H1 (cell line): ENCODE measurements at regions not wholly inside any gene's neighbourhood (a gene's known extent, or its start where the extent isn't known, plus 50 kb on each side); places are given as distances from the start of the nearest gene placed in this dataset.

Experiments
- CTCF ChIA-PET: fragments of 300-600 bp; sonication (Branson Sonifier 250); formaldehyde crosslinking; loops from one replicate; lab custom pipeline; 2021; ENCODE audit not compliant: partially characterized antibody; lab: Charles Lee
- POLR2A ChIA-PET: fragments of 300-600 bp; sonication (Branson Sonifier 250); formaldehyde crosslinking; loops from one replicate; lab custom pipeline; 2021; ENCODE audit warnings: inconsistent platforms; ENCODE audit not compliant: partially characterized antibody; lab: Charles Lee
- DNase-seq, 2 experiments: peaks; one replicate each; pipeline versions ENCODE4 v3.0.0 to v3.0.0-alpha.2; 2010 to 2022; ENCODE audit warnings: low spot score in 2 of 2, low read depth in 1 of 2, mixed read lengths in 1 of 2
- FAIRE-seq: peaks from 2 replicates; lab custom pipeline; 2011; peaks lifted over from hg19 to GRCh38; lab: Jason Lieb, UNC
- H2AFZ ChIP-seq: 2 replicates; pipeline ENCODE4 v1.8.1; 2012; ENCODE audit warnings: low read length, inconsistent platforms
- H2AK5ac ChIP-seq: 2 replicates; pipeline ENCODE4 v1.6.1; 2013; ENCODE audit warnings: low read depth, low read length
- H2BK120ac ChIP-seq: replicated peaks from 2 replicates; pipeline ENCODE3; 2013; ENCODE audit warnings: low read depth, low read length, inconsistent platforms
- H2BK12ac ChIP-seq: 2 replicates; pipeline ENCODE4 v1.6.1; 2013; ENCODE audit warnings: low read depth, low read length
- H2BK15ac ChIP-seq: 2 replicates; pipeline ENCODE4 v1.6.1; 2013; ENCODE audit warnings: low read length
- H2BK20ac ChIP-seq: 2 replicates; pipeline ENCODE4 v1.6.1; 2013; ENCODE audit warnings: low read length
- H2BK5ac ChIP-seq: 2 replicates; pipeline ENCODE4 v1.6.1; 2013; ENCODE audit warnings: low read depth, low read length
- H3K14ac ChIP-seq: 2 replicates; pipeline ENCODE4 v1.6.1; 2013; ENCODE audit warnings: inconsistent platforms; ENCODE audit not compliant: insufficient read length
- H3K18ac ChIP-seq: 2 replicates; pipeline ENCODE4 v1.6.1; 2013; ENCODE audit warnings: low read length; ENCODE audit errors: extremely low read depth
- H3K23ac ChIP-seq: 2 replicates; pipeline ENCODE4 v1.6.1; 2013; ENCODE audit warnings: inconsistent platforms; ENCODE audit not compliant: insufficient read length
- H3K23me2 ChIP-seq: 2 replicates; pipeline ENCODE4 v1.6.1; 2013; ENCODE audit warnings: low read depth, low read length
- H3K27ac ChIP-seq: 2 replicates; pipeline ENCODE4 v1.6.1; 2011; ENCODE audit warnings: low read depth, low read length, inconsistent platforms
- H3K27me3 ChIP-seq, 4 experiments: replicated peaks in 1 of 4; 1 replicate in 1 of 4; 2 replicates in 3 of 4; pipeline versions ENCODE4 v1.6.1 to v1.8.1; 2011 to 2013; ENCODE audit warnings: low read length in 3 of 4, mild to moderate bottlenecking in 3 of 4, inconsistent platforms in 2 of 4, mixed read lengths in 2 of 4, moderate library complexity in 1 of 4; ENCODE audit not compliant: control insufficient read depth in 3 of 4, insufficient read depth in 3 of 4; ENCODE audit errors: extremely low read depth in 1 of 4
- H3K36me3 ChIP-seq, 4 experiments: 2 replicates each; pipeline versions ENCODE4 v1.6.1 to v1.8.1; 2011 to 2013; ENCODE audit warnings: mild to moderate bottlenecking in 4 of 4, low read length in 3 of 4, moderate library complexity in 2 of 4, control low read depth in 1 of 4, inconsistent platforms in 1 of 4; ENCODE audit not compliant: insufficient read depth in 4 of 4, control insufficient read depth in 2 of 4
- H3K4ac ChIP-seq: replicated peaks from 2 replicates; pipeline ENCODE3; 2013; ENCODE audit warnings: low read length, low read depth, mixed read lengths, inconsistent platforms; ENCODE audit not compliant: insufficient read length
- H3K4me1 ChIP-seq, 4 experiments: replicated peaks in 1 of 4; 1 replicate in 1 of 4; 2 replicates in 3 of 4; pipeline versions ENCODE4 v1.6.1 to v1.8.1; 2011 to 2013; ENCODE audit warnings: low read length in 3 of 4, inconsistent platforms in 2 of 4, mixed read lengths in 1 of 4; ENCODE audit not compliant: insufficient read depth in 4 of 4, control insufficient read depth in 3 of 4
- H3K4me2 ChIP-seq, 2 experiments: 2 replicates each; pipeline versions ENCODE4 v1.6.1 to v1.8.1; 2011 to 2013; ENCODE audit warnings: low read depth in 2 of 2, low read length in 2 of 2, control low read depth in 1 of 2, inconsistent platforms in 1 of 2, mild to moderate bottlenecking in 1 of 2; ENCODE audit not compliant: insufficient read depth in 1 of 2
- H3K4me3 ChIP-seq, 4 experiments: fragments of 200-600, 300-600 bp in 1 of 4; sonication (generic), shearing (Covaris generic), sonication (Bioruptor Twin) in 1 of 4; 2 replicates each; pipeline versions ENCODE4 v1.5.1 to v1.8.1; 2011 to 2016; ENCODE audit warnings: low read length in 4 of 4, low read depth in 3 of 4, control low read depth in 2 of 4, inconsistent platforms in 2 of 4, mild to moderate bottlenecking in 2 of 4, mixed read lengths in 1 of 4, moderate library complexity in 1 of 4; ENCODE audit not compliant: insufficient read depth in 2 of 4; ENCODE audit errors: extremely low read depth in 1 of 4
- H3K56ac ChIP-seq: replicated peaks from 2 replicates; pipeline ENCODE3; 2013; ENCODE audit warnings: low read depth, mild to moderate bottlenecking, mixed read lengths, low read length, inconsistent platforms; ENCODE audit not compliant: insufficient read length
- H3K79me1 ChIP-seq: 2 replicates; pipeline ENCODE4 v1.6.1; 2013; ENCODE audit warnings: low read depth, low read length, control low read depth
- H3K79me2 ChIP-seq, 2 experiments: 2 replicates each; pipeline versions ENCODE4 v1.6.1 to v1.8.1; 2012 to 2013; ENCODE audit warnings: low read length in 2 of 2, mild to moderate bottlenecking in 2 of 2, inconsistent platforms in 1 of 2; ENCODE audit not compliant: insufficient read depth in 2 of 2, control insufficient read depth in 1 of 2
- H3K9ac ChIP-seq, 4 experiments: replicated peaks in 1 of 4; 1 replicate in 1 of 4; 2 replicates in 3 of 4; pipeline versions ENCODE4 v1.6.1 to v1.8.1; 2011 to 2013; ENCODE audit warnings: low read depth in 3 of 4, low read length in 3 of 4, control low read depth in 2 of 4, mild to moderate bottlenecking in 2 of 4, moderate library complexity in 2 of 4, inconsistent platforms in 1 of 4; ENCODE audit errors: extremely low read depth in 1 of 4
- H3K9me3 ChIP-seq, 2 experiments: 2 replicates each; pipeline versions ENCODE4 v1.6.1 to v1.8.1; 2012 to 2013; ENCODE audit warnings: mild to moderate bottlenecking in 2 of 2, moderate library complexity in 2 of 2, control low read depth in 1 of 2, inconsistent platforms in 1 of 2, low read depth in 1 of 2, low read length in 1 of 2, mixed read lengths in 1 of 2; ENCODE audit not compliant: insufficient read depth in 2 of 2
- H4K20me1 ChIP-seq, 2 experiments: replicated peaks in 1 of 2; 2 replicates each; pipeline versions ENCODE3 to v1.8.1; 2011 to 2013; ENCODE audit warnings: inconsistent platforms in 2 of 2, low read length in 2 of 2, mild to moderate bottlenecking in 1 of 2; ENCODE audit not compliant: insufficient read depth in 2 of 2, control insufficient read depth in 1 of 2
- H4K5ac ChIP-seq: 2 replicates; pipeline ENCODE4 v1.6.1; 2013; ENCODE audit warnings: low read length, low read depth, mixed read lengths, inconsistent platforms; ENCODE audit not compliant: insufficient read length
- H4K8ac ChIP-seq: 2 replicates; pipeline ENCODE4 v1.8.0; 2013; ENCODE audit warnings: mild to moderate bottlenecking, moderate library complexity, low read length, inconsistent platforms; ENCODE audit not compliant: insufficient read depth; ENCODE audit errors: extremely low read depth
- H4K91ac ChIP-seq: replicated peaks from 2 replicates; pipeline ENCODE3; 2013; ENCODE audit warnings: low read length, mixed read lengths, inconsistent platforms; ENCODE audit not compliant: insufficient read length
- CTBP2 ChIP-seq: IDR thresholded peaks from 2 replicates; pipeline ENCODE4 v1.7.0; 2011; ENCODE audit warnings: borderline replicate concordance, mild to moderate bottlenecking, moderate library complexity, mixed read lengths, low read length; ENCODE audit not compliant: insufficient read depth, insufficient read length
- EGR1 ChIP-seq: IDR thresholded peaks from 2 replicates; pipeline ENCODE4 v1.6.1; 2011; ENCODE audit warnings: low read depth, low read length, borderline replicate concordance
- HDAC6 ChIP-seq: IDR thresholded peaks from one replicate; pipeline ENCODE4 v1.7.1; 2012; ENCODE audit warnings: low read depth, mild to moderate bottlenecking, inconsistent platforms, low read length, moderate library complexity
- KDM1A ChIP-seq: fragments of 200-600, 300-600 bp; sonication (generic); IDR thresholded peaks from 2 replicates; pipeline ENCODE4 v1.7.1; 2016; ENCODE audit warnings: mild to moderate bottlenecking, low read length, borderline replicate concordance
- RAD21 ChIP-seq, 2 experiments: IDR thresholded peaks in 1 of 2; conservative IDR thresholded peaks in 1 of 2; 2 replicates each; pipeline ENCODE4 v1.6.1; 2011; ENCODE audit warnings: low read depth in 2 of 2, low read length in 2 of 2, improper control_type of control experiment in 1 of 2, inconsistent platforms in 1 of 2, mild to moderate bottlenecking in 1 of 2, moderate library complexity in 1 of 2
- SP1 ChIP-seq: IDR thresholded peaks from 2 replicates; pipeline ENCODE4 v1.6.1; 2011; ENCODE audit warnings: low read depth, low read length
- SP2 ChIP-seq: IDR thresholded peaks from 2 replicates; pipeline ENCODE4 v1.6.1; 2012; ENCODE audit warnings: mild to moderate bottlenecking, low read length, inconsistent platforms
- TF ChIP-seq, protein P1 (sequence below): IDR thresholded peaks from 2 replicates; pipeline ENCODE4 v1.6.1; 2012; ENCODE audit warnings: inconsistent platforms
- TF ChIP-seq, protein P2 (sequence below): IDR thresholded peaks from 2 replicates; pipeline ENCODE4 v1.6.1; 2012; ENCODE audit warnings: low read length, inconsistent platforms

DNA sequence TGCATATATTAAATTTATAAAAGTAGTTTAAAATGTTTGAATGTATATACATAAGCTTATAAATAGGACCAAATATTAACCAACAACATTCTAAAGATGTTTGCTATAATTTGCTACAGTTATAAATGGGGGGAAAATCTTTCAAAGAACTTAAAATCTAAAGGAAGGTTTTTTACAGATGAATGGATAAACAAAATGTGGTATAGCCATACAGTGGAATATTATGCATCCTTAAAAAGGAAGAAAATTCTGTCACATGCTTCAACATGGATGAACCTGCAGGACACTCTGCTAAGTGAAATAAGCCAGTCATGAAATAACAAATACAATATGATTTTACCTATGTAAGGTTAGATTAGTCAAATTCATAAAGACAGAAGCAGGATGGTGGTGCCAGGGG lies 75.8 kb downstream of the TMEM17 start:
- Histone ChIP-seq H3K9ac (no peak overlapping the region), H3K9me3 (no peaks in the 10 kb centered on the region), H3K14ac (no peak overlapping the region)
- POLR2A ChIA-PET = no interaction called here
- no peak for TF ChIP-seq CTBP2
- TF ChIP-seq, protein P1, sequence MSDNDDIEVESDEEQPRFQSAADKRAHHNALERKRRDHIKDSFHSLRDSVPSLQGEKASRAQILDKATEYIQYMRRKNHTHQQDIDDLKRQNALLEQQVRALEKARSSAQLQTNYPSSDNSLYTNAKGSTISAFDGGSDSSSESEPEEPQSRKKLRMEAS = no peak
- no peak for TF ChIP-seq RAD21 (IDR thresholded peaks at IDR 0.05 in 1 of 2, conservative IDR thresholded peaks at IDR 0.05 in 1 of 2; ENCODE audit: low read depth in 2 of 2, low read length in 2 of 2)
- TF ChIP-seq SP2 = no peak
- TF ChIP-seq, protein P2, sequence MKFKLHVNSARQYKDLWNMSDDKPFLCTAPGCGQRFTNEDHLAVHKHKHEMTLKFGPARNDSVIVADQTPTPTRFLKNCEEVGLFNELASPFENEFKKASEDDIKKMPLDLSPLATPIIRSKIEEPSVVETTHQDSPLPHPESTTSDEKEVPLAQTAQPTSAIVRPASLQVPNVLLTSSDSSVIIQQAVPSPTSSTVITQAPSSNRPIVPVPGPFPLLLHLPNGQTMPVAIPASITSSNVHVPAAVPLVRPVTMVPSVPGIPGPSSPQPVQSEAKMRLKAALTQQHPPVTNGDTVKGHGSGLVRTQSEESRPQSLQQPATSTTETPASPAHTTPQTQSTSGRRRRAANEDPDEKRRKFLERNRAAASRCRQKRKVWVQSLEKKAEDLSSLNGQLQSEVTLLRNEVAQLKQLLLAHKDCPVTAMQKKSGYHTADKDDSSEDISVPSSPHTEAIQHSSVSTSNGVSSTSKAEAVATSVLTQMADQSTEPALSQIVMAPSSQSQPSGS = no peak
- TF ChIP-seq EGR1 = no peak
- TF ChIP-seq HDAC6 = no peak
- no peak for TF ChIP-seq SP1
- TF ChIP-seq KDM1A = 0 out of 2 replicates have a peak, but pooled peaks have one; percentile 28
- TF ChIP-seq, all 59 proteins: peak for 1
- FAIRE-seq = no peak
- no peak overlapping the region for H3K27ac ChIP-seq
- no peak overlapping the region for H4K91ac ChIP-seq
- H3K4me1 ChIP-seq = no peaks in the 10 kb centered on the region
- DNase-seq = no peak
- no peaks in the 10 kb centered on the region for H3K79me1 ChIP-seq
- no peak overlapping the region for H2BK120ac ChIP-seq
- H3K79me2 ChIP-seq = no peaks in the 10 kb centered on the region
- H3K36me3 ChIP-seq = no peaks in the 10 kb centered on the region
- no peak overlapping the region for H2BK15ac ChIP-seq
- no peak overlapping the region for H2BK5ac ChIP-seq
- no peak overlapping the region for H2BK12ac ChIP-seq
- no peak overlapping the region for H2AFZ ChIP-seq
- CTCF ChIA-PET = no interaction called here
- H3K4ac ChIP-seq = no peak overlapping the region
- no peaks in the 10 kb centered on the region for H3K27me3 ChIP-seq
- no peak overlapping the region for H3K4me3 ChIP-seq
- H2BK20ac ChIP-seq = no peak overlapping the region
- H4K8ac ChIP-seq = no peak overlapping the region
- no peak overlapping the region for H2AK5ac ChIP-seq
- H3K23ac ChIP-seq = no peak overlapping the region
- H3K4me2 ChIP-seq = no peak overlapping the region
- H3K23me2 ChIP-seq = no peaks in the 10 kb centered on the region
- H4K5ac ChIP-seq = no peak overlapping the region
- H4K20me1 ChIP-seq = no peaks in the 10 kb centered on the region
- H3K56ac ChIP-seq = no peak overlapping the region
- H3K18ac ChIP-seq = no peak overlapping the region
